Loucy (cell line): ENCODE measurements at regions not wholly inside any gene's neighbourhood (a gene's known extent, or its start where the extent isn't known, plus 50 kb on each side); places are given as distances from the start of the nearest gene placed in this dataset.

ENCODE experiments used
- CTCF ChIP-seq: fragments of 200-600 bp; sonication (generic); conservative IDR thresholded peaks from 2 replicates; pipeline ENCODE4 v1.5.1; 2014; ENCODE audit warnings: mild to moderate bottlenecking, antibody characterized with exemption, low read length
- EZH2phosphoT487 ChIP-seq: fragments of 200-600 bp; IDR thresholded peaks from 2 replicates; pipeline ENCODE4 v1.6.1; 2018; ENCODE audit warnings: antibody characterized with exemption, mild to moderate bottlenecking, moderate library complexity, borderline replicate concordance

DNA sequence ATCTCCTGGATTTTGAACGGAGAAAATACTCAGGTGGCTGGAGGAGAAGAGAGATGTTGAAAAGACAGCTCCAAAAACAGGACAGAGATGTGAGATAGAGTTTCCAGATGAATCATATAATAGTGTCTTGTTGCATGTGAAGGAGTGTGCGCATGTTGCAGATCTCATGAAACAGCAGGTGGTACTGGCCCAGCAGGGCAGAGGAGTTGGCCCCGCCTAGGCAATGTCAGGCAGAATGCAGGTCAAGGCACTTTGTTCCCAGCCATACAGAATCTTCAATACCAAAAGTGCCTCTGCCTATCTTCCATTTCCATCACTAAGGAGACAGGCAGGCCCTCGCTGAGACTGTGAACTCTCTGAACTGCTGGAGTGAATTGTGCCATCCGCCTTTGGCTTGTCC is 63.9 kb upstream of the FAT1 start:
- TF ChIP-seq CTCF, result no peak
- TF ChIP-seq EZH2phosphoT487, result no peak
